NCI-H69 (cell line): ENCODE measurements at regions not wholly inside any gene's neighbourhood (a gene's known extent, or its start where the extent isn't known, plus 50 kb on each side); places are given as distances from the start of the nearest gene placed in this dataset.

Experiments used
- DNase-seq: peaks from one replicate; lab custom pipeline; 2025; lab: John Stamatoyannopoulos, UW

GRCh38 chr2:105150231-105150630, 91.3 kb upstream of the GPR45 start:
- no peak for DNase-seq

- DNase-seq, result no peak
Measured at GRCh38 chr2:105154119-105154818, 87.3 kb upstream of the GPR45 start.

- no peak for DNase-seq
Measured at GRCh38 chr2:105156166-105156565, 85.4 kb upstream of the GPR45 start.

- DNase-seq, result no peak
Measured at GRCh38 chr2:105158002-105158401, 83.5 kb upstream of the GPR45 start.

GRCh38 chr2:105166688-105167087, 74.9 kb upstream of the GPR45 start:
- DNase-seq, result peak; percentile 82

- DNase-seq, result no peak
Measured at GRCh38 chr2:105168543-105168942, 73.0 kb upstream of the GPR45 start.

- no peak for DNase-seq
Measured at GRCh38 chr2:105175231-105175630, 66.3 kb upstream of the GPR45 start.

GRCh38 chr2:105176429-105176828, 65.1 kb upstream of the GPR45 start:
- peak; percentile 24 for DNase-seq

- DNase-seq, result no peak
Measured at GRCh38 chr2:105177008-105177407, 64.5 kb upstream of the GPR45 start.

GRCh38 chr2:105177536-105178254, 63.8 kb upstream of the GPR45 start:
- no peak for DNase-seq

- peak; percentile 59 for DNase-seq
Measured at GRCh38 chr2:105179469-105180372, 61.8 kb upstream of the GPR45 start.

- DNase-seq, result no peak
Measured at GRCh38 chr2:105180491-105180972, 61.0 kb upstream of the GPR45 start.

GRCh38 chr2:105181282-105181681, 60.3 kb upstream of the GPR45 start:
- no peak for DNase-seq

GRCh38 chr2:105183555-105184323, 57.8 kb upstream of the GPR45 start:
- no peak for DNase-seq

GRCh38 chr2:105184420-105184819, 57.1 kb upstream of the GPR45 start:
- DNase-seq, result no peak

GRCh38 chr2:105186967-105187498, 54.5 kb upstream of the GPR45 start:
- peak; percentile 37 for DNase-seq

- no peak for DNase-seq
Measured at GRCh38 chr2:105187531-105187930, 54.0 kb upstream of the GPR45 start.

GRCh38 chr2:105188343-105188742, 53.2 kb upstream of the GPR45 start:
- DNase-seq, result no peak
